Large intestine (tissue), 3 donors: ENCODE measurements at regions not wholly inside any gene's neighbourhood (a gene's known extent, or its start where the extent isn't known, plus 50 kb on each side); places are given as distances from the start of the nearest gene placed in this dataset.
"Not testable (repeated sequence)": the region's sequence is repeated elsewhere in the genome, so short reads cannot be mapped to it uniquely, and the experiment has no call there.

Experiments
- DNase-seq, 2 donors: peaks; one replicate each; pipeline versions ENCODE4 v3.0.0 to v3.0.0-alpha.2; 2013
- H3K27ac ChIP-seq: one replicate; pipeline ENCODE4 v1.5.1; 2013; ENCODE audit warnings: low read length
- H3K27me3 ChIP-seq: 2 replicates; pipeline ENCODE4 v1.6.1; 2013; ENCODE audit warnings: low read length; ENCODE audit not compliant: control insufficient read depth, insufficient read depth
- H3K36me3 ChIP-seq: 2 replicates; pipeline ENCODE4 v1.6.1; 2013; ENCODE audit warnings: low read length; ENCODE audit not compliant: control insufficient read depth, insufficient read depth
- H3K4me1 ChIP-seq: one replicate; pipeline ENCODE4 v1.6.1; 2013; ENCODE audit warnings: low read length; ENCODE audit not compliant: control insufficient read depth, insufficient read depth
- H3K4me3 ChIP-seq: one replicate; pipeline ENCODE4 v1.5.1; 2013; ENCODE audit warnings: low read length
- H3K9me3 ChIP-seq: one replicate; pipeline ENCODE4 v1.6.1; 2013; ENCODE audit warnings: mild to moderate bottlenecking, low read depth, low read length, moderate library complexity; ENCODE audit not compliant: control insufficient read depth
- WGBS: methylation state at CpG from one replicate; pipeline ENCODE4 v1.1.5; 2013; ENCODE audit warnings: low lambda C conversion rate; ENCODE audit not compliant: insufficient coverage; 5-methylcytosine and 5-hydroxymethylcytosine counted together

DNA sequence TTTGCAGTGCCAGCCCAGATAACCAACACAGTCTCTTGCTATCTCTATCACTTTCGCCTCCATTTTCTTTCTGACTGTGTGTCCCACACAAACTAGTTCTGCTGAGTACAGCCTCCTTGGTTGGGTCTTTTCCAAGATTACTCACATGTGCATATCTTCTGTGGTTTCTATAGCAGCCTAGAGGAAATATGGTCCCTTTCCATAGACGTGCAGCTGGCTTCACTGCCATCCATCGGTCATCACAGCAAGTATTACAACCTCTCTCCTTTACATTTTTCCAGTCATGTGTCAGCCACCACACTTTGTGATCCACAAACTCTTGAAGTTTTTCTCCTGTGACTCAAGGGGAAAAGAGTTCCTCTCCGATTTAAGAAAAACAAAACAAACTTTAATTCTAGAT is 893.4 kb upstream of the ADGRL4 start:
- Histone ChIP-seq H3K36me3 (no peaks in the 10 kb centered on the region), H3K4me1 (no peaks in the 10 kb centered on the region), H3K27ac (no peak overlapping the region), H3K9me3 (no peaks in the 10 kb centered on the region), H3K27me3 (no peaks in the 10 kb centered on the region), H3K4me3 (no peak overlapping the region)
- WGBS, result 100% methylated on average over 1 of the region's 4 CpGs
- DNase-seq, result no peak

DNA sequence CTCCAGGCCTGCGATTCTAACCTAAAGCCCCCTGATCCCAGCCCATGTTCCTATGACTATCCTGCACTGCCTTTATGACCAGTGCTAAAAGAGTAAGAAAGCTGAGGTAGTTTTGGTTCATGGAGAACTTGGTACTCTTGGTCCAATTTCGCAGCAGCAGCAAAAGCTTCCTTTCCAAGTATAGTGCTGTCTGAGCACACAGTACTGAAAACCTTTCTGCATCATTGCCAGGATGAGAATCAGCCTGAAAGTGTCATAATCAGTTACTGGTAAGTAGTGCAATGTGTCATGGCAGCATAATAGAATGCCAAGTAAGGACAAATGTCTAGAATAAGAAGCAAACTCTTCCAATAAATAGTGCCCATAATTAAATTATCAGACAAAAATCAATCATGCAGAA is 889.6 kb upstream of the ADGRL4 start:
- no peaks in the 10 kb centered on the region for H3K36me3 ChIP-seq
- no peak overlapping the region for H3K4me3 ChIP-seq
- no peaks in the 10 kb centered on the region for H3K4me1 ChIP-seq
- no CpG with 5 or more reads among the region's 2 CpGs for WGBS
- H3K27ac ChIP-seq, result no peak overlapping the region
- H3K9me3 ChIP-seq, result no peaks in the 10 kb centered on the region
- DNase-seq, result no peak
- H3K27me3 ChIP-seq, result no peaks in the 10 kb centered on the region

DNA sequence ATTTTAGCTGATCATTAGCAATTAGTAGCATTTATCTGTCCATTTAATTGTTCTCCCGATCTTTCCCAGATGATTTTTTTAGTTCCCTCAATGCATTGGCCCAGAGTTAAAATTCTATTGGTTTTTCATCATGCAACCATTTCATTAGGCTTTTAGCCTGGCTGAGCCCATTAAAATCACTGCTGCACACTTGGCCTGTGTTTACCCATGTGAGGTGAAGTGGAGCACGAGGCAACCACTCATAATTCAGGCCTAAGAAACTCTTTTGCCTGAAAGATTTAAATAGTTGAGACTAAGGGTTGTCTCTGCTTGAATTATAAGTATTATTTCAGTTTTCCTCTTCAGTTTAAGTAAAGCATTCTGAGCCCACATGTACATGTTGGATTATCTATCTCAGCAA is 889.0 kb upstream of the ADGRL4 start:
- Histone ChIP-seq H3K27me3 (no peaks in the 10 kb centered on the region), H3K36me3 (no peaks in the 10 kb centered on the region), H3K27ac (no peak overlapping the region), H3K4me1 (no peaks in the 10 kb centered on the region), H3K4me3 (no peak overlapping the region), H3K9me3 (no peaks in the 10 kb centered on the region)
- WGBS, result 100% methylated on average over 1 of the region's 2 CpGs
- no peak for DNase-seq

DNA sequence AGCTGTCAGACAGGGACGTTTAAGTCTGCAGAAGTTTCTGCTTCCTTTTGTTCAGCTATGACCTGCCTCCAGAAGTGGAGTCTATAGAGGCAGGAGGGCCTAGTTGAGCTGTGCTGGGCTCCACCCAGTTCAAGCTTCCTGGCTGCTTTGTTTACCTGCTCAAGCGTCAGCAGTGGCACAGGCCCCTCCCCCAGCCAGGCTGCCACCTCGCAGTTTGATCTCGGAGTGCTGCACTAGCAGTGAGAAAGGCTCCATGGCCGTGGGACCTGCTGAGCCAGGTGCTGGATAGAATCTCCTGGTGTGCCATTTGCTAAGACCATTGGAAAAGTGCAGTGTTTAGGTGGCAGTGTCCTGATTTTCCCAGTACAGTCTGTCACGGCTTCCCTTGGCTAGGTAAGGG is 887.6 kb upstream of the ADGRL4 start:
- H3K27me3 ChIP-seq, DNase-seq, H3K36me3 ChIP-seq, H3K4me3 ChIP-seq, H3K27ac ChIP-seq, H3K9me3 ChIP-seq, H3K4me1 ChIP-seq: not testable (repeated sequence)
- WGBS, result no CpG with 5 or more reads among the region's 6 CpGs

DNA sequence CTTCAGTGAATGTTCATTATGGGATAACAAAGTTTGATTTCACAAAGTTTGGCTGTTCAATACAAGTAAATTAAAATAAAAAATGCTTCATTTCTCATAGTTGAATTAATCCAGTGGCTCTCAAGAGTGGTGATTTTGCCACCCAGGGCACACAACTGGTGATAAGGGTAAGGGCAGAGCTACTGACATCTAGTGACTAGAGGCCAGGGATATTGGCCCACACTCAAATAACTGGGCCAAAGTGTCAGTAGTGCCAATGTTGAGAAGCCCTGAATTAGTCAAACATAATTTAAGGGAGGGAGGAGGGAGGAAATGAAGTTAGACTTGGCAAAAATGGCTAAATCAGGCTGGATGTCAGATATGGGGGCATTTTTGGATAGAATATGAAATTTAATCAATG is 880.5 kb upstream of the ADGRL4 start:
- Histone ChIP-seq H3K9me3 (no peaks in the 10 kb centered on the region), H3K27ac (no peak overlapping the region), H3K4me3 (no peak overlapping the region), H3K27me3 (no peaks in the 10 kb centered on the region), H3K4me1 (no peaks in the 10 kb centered on the region), H3K36me3 (no peaks in the 10 kb centered on the region)
- DNase-seq, result no peak

DNA sequence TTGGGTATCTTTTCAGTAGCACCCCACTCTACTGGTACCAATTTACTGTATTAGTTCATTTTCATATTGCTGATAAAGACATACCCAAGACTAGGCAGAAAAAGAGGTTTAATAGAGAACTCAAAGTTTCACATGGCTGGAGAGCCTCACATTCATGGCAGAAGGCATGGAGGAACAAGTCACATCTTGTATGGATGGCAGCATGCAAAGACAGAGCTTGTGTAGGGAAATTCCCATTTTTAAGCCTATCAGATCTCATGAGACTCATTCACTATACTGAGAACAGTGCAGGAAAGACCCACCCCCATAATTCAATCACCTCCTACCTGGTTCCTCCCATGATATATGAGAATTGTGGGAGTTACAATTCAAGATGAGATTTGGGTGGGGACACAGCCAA is 878.6 kb upstream of the ADGRL4 start:
- Histone ChIP-seq H3K4me1 (no peaks in the 10 kb centered on the region), H3K9me3 (no peaks in the 10 kb centered on the region), H3K36me3 (no peaks in the 10 kb centered on the region), H3K27ac (no peak overlapping the region), H3K27me3 (no peaks in the 10 kb centered on the region), H3K4me3 (no peak overlapping the region)
- no peak for DNase-seq

DNA sequence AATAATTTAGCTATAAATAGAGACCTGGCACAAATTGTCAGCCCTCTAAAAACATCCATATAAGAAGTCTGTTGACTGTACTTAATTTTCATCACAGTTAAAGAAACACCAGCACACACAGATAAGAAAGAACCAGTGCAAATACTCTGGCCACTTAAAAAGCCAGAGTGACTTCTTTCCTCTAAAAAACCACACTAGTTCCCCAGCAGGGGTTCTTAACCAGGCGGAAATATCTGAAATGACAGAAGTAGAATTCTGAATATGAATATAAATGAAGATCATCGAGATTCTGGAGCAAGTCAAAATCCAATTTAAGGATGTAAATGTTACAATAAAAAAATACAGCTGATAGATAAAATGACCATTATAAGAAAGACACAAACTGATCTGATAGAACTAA is 870.6 kb upstream of the ADGRL4 start:
- no peak for DNase-seq
- H3K36me3 ChIP-seq, result no peaks in the 10 kb centered on the region
- 100% methylated on average over 2 of the region's 2 CpGs for WGBS
- no peaks in the 10 kb centered on the region for H3K9me3 ChIP-seq
- H3K27ac ChIP-seq, result no peak overlapping the region
- H3K4me3 ChIP-seq, result no peak overlapping the region
- no peaks in the 10 kb centered on the region for H3K4me1 ChIP-seq
- H3K27me3 ChIP-seq, result no peaks in the 10 kb centered on the region

DNA sequence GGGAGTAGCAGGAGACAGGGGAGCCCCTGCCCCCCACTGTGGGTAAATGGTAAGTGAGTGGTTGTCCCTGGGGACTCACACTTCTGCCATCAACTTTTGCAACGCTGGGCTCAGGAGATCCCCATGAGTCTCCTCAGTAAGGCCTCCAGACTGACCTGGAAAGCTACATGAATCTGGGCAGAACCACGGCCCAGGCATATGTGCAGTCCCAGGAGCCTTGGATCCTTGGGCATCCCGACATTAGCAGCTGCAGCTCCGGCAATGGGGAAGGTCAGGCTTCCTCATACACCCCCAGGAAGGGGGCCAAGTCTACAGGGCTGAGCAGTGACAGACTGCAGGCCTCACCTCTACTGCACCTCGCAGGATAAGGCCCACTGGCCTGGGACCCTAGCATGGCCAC is 868.7 kb upstream of the ADGRL4 start:
- no peaks in the 10 kb centered on the region for H3K4me1 ChIP-seq
- no peaks in the 10 kb centered on the region for H3K9me3 ChIP-seq
- H3K4me3 ChIP-seq, result no peak overlapping the region
- DNase-seq, result no peak
- no peaks in the 10 kb centered on the region for H3K36me3 ChIP-seq
- no CpG with 5 or more reads among the region's 5 CpGs for WGBS
- H3K27me3 ChIP-seq, result no peaks in the 10 kb centered on the region
- no peak overlapping the region for H3K27ac ChIP-seq

DNA sequence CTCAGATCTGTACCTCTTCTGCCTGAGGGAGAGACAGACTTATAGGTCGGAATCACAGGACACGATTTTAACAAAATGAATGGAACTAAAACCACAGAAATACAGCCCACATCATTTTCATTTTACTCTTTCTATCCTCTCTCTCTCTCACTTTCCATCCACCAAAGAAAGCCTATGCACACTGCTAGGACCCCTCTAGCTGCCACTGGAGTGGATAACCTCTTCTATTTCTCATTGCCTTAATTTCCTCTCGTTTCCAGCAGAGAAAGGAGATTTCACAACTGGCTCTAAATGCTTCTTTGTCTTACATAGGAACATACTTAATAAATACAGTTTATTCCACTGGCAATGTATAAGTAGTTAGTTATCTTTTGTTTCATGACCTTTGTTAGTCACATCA is 867.8 kb upstream of the ADGRL4 start:
- no CpG with 5 or more reads among the region's 3 CpGs for WGBS
- Histone ChIP-seq H3K27ac (no peak overlapping the region), H3K36me3 (no peaks in the 10 kb centered on the region), H3K4me1 (no peaks in the 10 kb centered on the region), H3K4me3 (no peak overlapping the region), H3K9me3 (no peaks in the 10 kb centered on the region), H3K27me3 (no peaks in the 10 kb centered on the region)
- DNase-seq, result no peak

DNA sequence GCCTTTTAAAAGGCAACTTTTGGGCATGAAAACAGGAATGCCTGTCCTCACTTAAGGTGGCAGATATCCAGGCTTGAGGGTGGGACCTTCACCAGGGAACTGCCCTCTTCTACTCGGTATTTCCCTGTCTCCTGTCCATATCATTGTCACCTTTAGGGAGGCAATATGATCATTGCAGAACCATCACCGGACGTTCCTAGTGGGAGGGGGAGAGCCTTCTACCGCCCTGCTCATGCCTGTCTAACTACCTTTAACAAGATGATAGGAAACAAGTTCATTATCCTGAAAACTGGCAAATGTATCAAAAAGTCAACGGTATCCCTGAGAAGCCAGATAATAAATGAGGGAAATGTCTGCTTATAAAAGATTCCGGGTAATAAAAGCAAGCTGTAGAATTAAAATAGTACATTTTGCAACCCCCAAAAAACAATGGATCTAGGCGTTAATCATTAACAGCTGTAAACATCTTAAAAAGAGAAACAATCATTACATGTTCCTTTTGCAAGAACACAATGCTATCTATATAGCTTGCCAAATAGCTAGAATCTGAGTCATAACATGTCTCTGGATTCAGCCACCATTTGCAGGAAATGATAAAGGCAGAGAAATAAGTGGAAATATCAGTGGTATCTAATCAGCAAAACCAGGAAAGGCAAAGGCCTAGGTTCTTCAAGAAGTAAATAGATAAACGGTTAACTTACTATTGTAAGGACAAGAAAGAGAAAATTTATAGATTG is 852.9 kb upstream of the ADGRL4 start:
- 63% methylated on average over 4 of the region's 8 CpGs for WGBS
- H3K4me1 ChIP-seq, result no peaks in the 10 kb centered on the region
- peak in 1 of 2 donors; percentile 13 for DNase-seq

DNA sequence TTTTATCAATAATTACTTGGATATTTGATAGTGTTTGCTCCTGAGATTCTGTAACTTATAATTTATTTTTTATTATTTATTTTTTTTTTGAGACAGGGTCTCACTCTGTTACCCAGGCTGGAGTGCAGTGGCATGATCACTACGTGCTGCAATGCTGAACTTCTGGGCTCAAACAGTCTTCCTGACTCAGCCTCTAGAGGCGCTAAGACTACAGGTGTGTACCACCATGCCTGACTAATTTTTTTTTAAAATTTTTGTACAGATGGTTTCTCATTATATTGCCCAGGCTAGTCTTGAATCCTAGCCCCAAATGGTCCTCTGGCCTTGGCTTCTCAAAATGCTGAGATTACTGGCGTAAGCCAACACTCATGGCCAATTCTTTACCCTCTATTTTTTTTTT is 845.5 kb upstream of the ADGRL4 start:
- Histone ChIP-seq H3K4me3 (no peak overlapping the region), H3K36me3 (no peaks in the 10 kb centered on the region), H3K27me3 (no peaks in the 10 kb centered on the region), H3K9me3 (no peaks in the 10 kb centered on the region), H3K4me1 (no peaks in the 10 kb centered on the region), H3K27ac (no peak overlapping the region)
- no peak for DNase-seq
- 70% methylated on average over 2 of the region's 3 CpGs for WGBS

More for the DNA sequence above, 852.9 kb upstream of the ADGRL4 start:
- Histone ChIP-seq H3K9me3 (no peaks in the 10 kb centered on the region), H3K36me3 (no peaks in the 10 kb centered on the region), H3K27ac (no peak overlapping the region), H3K4me3 (no peak overlapping the region), H3K27me3 (no peaks in the 10 kb centered on the region)
